GM23338 (cell line): ENCODE measurements at regions not wholly inside any gene's neighbourhood (a gene's known extent, or its start where the extent isn't known, plus 50 kb on each side); places are given as distances from the start of the nearest gene placed in this dataset.

ENCODE experiments used
- ATAC-seq: fragments of 200-7000 bp; cut with Tn5 transposase; 3 replicates; pipeline ENCODE4 v1.9.1; 2020
- DNase-seq: peaks from one replicate; pipeline ENCODE4 v3.0.0-alpha.2; 2015; ENCODE audit warnings: low spot score
- H2AFZ ChIP-seq: fragments of 200-600 bp; sonication (generic); 2 replicates; pipeline ENCODE4 v1.8.0; 2016; ENCODE audit warnings: antibody characterized with exemption, mild to moderate bottlenecking, moderate library complexity
- H3F3A ChIP-seq: fragments of 200-600 bp; sonication (generic); replicated peaks from 2 replicates; pipeline ENCODE4 v1.8.0; 2017; ENCODE audit warnings: antibody characterized with exemption, mixed run types, low read depth
- H3K27ac ChIP-seq: fragments of 200-600 bp; sonication (generic); 2 replicates; pipeline ENCODE4 v1.6.1; 2016; ENCODE audit warnings: low read depth
- H3K27me3 ChIP-seq: fragments of 200-600 bp; sonication (generic); 2 replicates; pipeline ENCODE4 v1.8.0; 2016; ENCODE audit warnings: mild to moderate bottlenecking, mixed run types, moderate library complexity; ENCODE audit not compliant: insufficient read depth
- H3K36me3 ChIP-seq: fragments of 200-600 bp; sonication (generic); 2 replicates; pipeline ENCODE4 v1.8.0; 2016; ENCODE audit warnings: mild to moderate bottlenecking; ENCODE audit not compliant: insufficient read depth
- H3K4me1 ChIP-seq: fragments of 200-600 bp; sonication (generic); 2 replicates; pipeline ENCODE4 v1.8.0; 2016; ENCODE audit warnings: mild to moderate bottlenecking, moderate library complexity; ENCODE audit not compliant: insufficient read depth
- H3K4me2 ChIP-seq: fragments of 200-600 bp; sonication (generic); 2 replicates; pipeline ENCODE4 v1.7.1; 2017; ENCODE audit warnings: mixed run types
- H3K4me3 ChIP-seq: fragments of 200-600 bp; sonication (generic); 2 replicates; pipeline ENCODE4 v1.6.1; 2016; ENCODE audit warnings: mixed run types
- H3K79me2 ChIP-seq: fragments of 200-600 bp; sonication (generic); replicated peaks from 2 replicates; pipeline ENCODE4 v1.8.0; 2017; ENCODE audit warnings: mild to moderate bottlenecking; ENCODE audit not compliant: insufficient read depth
- H3K9me2 ChIP-seq: fragments of 200-600 bp; sonication (generic); 2 replicates; pipeline ENCODE4 v1.8.0; 2017; ENCODE audit not compliant: insufficient read depth
- H4K20me1 ChIP-seq: fragments of 200-600 bp; sonication (generic); replicated peaks from 2 replicates; pipeline ENCODE4 v1.8.0; 2017; ENCODE audit warnings: mild to moderate bottlenecking; ENCODE audit not compliant: insufficient read depth
- H3K27ac Mint-ChIP-seq: 2 replicates; pipeline ENCODE4 v1.8.0; 2020; ENCODE audit warnings: inconsistent platforms, mild to moderate bottlenecking, moderate library complexity, mixed read lengths
- H3K27me3 Mint-ChIP-seq: 3 replicates; pipeline ENCODE4 v1.8.0; 2022; ENCODE audit warnings: low read depth, mild to moderate bottlenecking, moderate library complexity, mixed read lengths, inconsistent platforms; ENCODE audit not compliant: insufficient read depth, poor library complexity
- H3K36me3 Mint-ChIP-seq: 3 replicates; pipeline ENCODE4 v1.8.0; 2021; ENCODE audit warnings: low read depth, mild to moderate bottlenecking, inconsistent platforms, moderate library complexity, mixed read lengths
- H3K4me1 Mint-ChIP-seq: 3 replicates; pipeline ENCODE4 v1.8.0; 2020; ENCODE audit warnings: mild to moderate bottlenecking, inconsistent platforms, mixed read lengths
- H3K4me3 Mint-ChIP-seq: 3 replicates; pipeline ENCODE4 v1.8.0; 2021; ENCODE audit warnings: moderate library complexity, mild to moderate bottlenecking, inconsistent platforms, mixed read lengths
- H3K9me3 Mint-ChIP-seq: 3 replicates; pipeline ENCODE4 v1.8.0; 2020; ENCODE audit warnings: moderate library complexity, mild to moderate bottlenecking, inconsistent platforms, mixed read lengths
- CREB1 ChIP-seq: fragments of 250-450 bp; sonication (Bioruptor Pico); IDR thresholded peaks from 2 replicates; pipeline ENCODE4 v1.5.0; 2020; ENCODE audit warnings: low read depth, mild to moderate bottlenecking, moderate library complexity
- EZH2 ChIP-seq: fragments of 200-600 bp; sonication (generic); IDR thresholded peaks from one replicate; pipeline ENCODE4 v1.8.0; 2017; ENCODE audit warnings: antibody characterized with exemption, mild to moderate bottlenecking, low read depth; ENCODE audit not compliant: unreplicated experiment
- EZH2phosphoT487 ChIP-seq: fragments of 200-600 bp; sonication (generic); IDR thresholded peaks from one replicate; pipeline ENCODE4 v1.8.1; 2018; ENCODE audit warnings: antibody characterized with exemption; ENCODE audit not compliant: unreplicated experiment
- JUNB ChIP-seq: IDR thresholded peaks from one replicate; pipeline ENCODE4 v1.6.1; 2016; ENCODE audit warnings: antibody characterized with exemption; ENCODE audit not compliant: unreplicated experiment
- NANOG ChIP-seq: IDR thresholded peaks from 2 replicates; pipeline ENCODE4 v1.6.1; 2016; ENCODE audit warnings: antibody characterized with exemption, borderline replicate concordance
- POLR2AphosphoS5 ChIP-seq: IDR thresholded peaks from 2 replicates; pipeline ENCODE4 v1.6.1; 2016; ENCODE audit warnings: antibody characterized with exemption, low read depth
- REST ChIP-seq: IDR thresholded peaks from one replicate; pipeline ENCODE4 v1.6.1; 2018; ENCODE audit warnings: antibody characterized with exemption; ENCODE audit not compliant: unreplicated experiment
- STAT1 ChIP-seq: IDR thresholded peaks from one replicate; pipeline ENCODE4 v1.6.1; 2016; ENCODE audit warnings: antibody characterized with exemption; ENCODE audit not compliant: unreplicated experiment
- ZNF114 ChIP-seq: fragments of 250-450 bp; sonication (Bioruptor Pico); IDR thresholded peaks from 2 replicates; pipeline ENCODE4 v1.5.0; 2020; ENCODE audit warnings: mild to moderate bottlenecking, moderate library complexity
- ZNF331 ChIP-seq: fragments of 250-450 bp; sonication (Bioruptor Pico); IDR thresholded peaks from 2 replicates; pipeline ENCODE4 v1.5.0; 2020; ENCODE audit warnings: low read depth, mild to moderate bottlenecking, moderate library complexity
- TF ChIP-seq, protein P1 (sequence below), 2 experiments: fragments of 200-600 bp in 1 of 2; sonication (generic) in 1 of 2; conservative IDR thresholded peaks; 2 replicates each; pipeline versions ENCODE4 v1.5.1 to v1.6.1; 2016 to 2017; ENCODE audit warnings: antibody characterized with exemption in 2 of 2, low read depth in 2 of 2, mild to moderate bottlenecking in 2 of 2, moderate library complexity in 1 of 2
- TF ChIP-seq, protein P2 (sequence below): IDR thresholded peaks from 2 replicates; pipeline ENCODE4 v1.6.1; 2016; ENCODE audit warnings: antibody characterized with exemption
- TF ChIP-seq, protein P3 (sequence below): fragments of 250-450 bp; sonication (Bioruptor Pico); IDR thresholded peaks from 2 replicates; pipeline ENCODE4 v1.5.0; 2020; ENCODE audit warnings: mild to moderate bottlenecking, moderate library complexity

- Histone ChIP-seq H3K27ac (no peak overlapping the region), H3K9me2 (no peaks in the 10 kb centered on the region), H3F3A (no peaks in the 10 kb centered on the region), H3K36me3 (no peaks in the 10 kb centered on the region), H3K79me2 (no peaks in the 10 kb centered on the region), H3K4me3 (no peak overlapping the region), H3K27me3 (no peaks in the 10 kb centered on the region), H4K20me1 (no peaks in the 10 kb centered on the region), H3K4me1 (peaks cover 5% of the 10 kb centered on the region; the same call in 1 of the 2 replicates), H3K4me2 (no peak overlapping the region), H2AFZ (no peak overlapping the region)
- no peaks in the 10 kb centered on the region for H3K36me3 Mint-ChIP-seq
- no peak overlapping the region for H3K4me3 Mint-ChIP-seq
- no peak overlapping the region for H3K27ac Mint-ChIP-seq
- peaks cover 7% of the 10 kb centered on the region; the same call in 2 of the 3 replicates for H3K4me1 Mint-ChIP-seq
- peaks cover 3% of the 10 kb centered on the region for H3K27me3 Mint-ChIP-seq
- DNase-seq = no peak
- no peaks in the 10 kb centered on the region for H3K9me3 Mint-ChIP-seq
- TF ChIP-seq CREB1 (CRISPR knock-in tag) (no peak), ZNF331 (no peak), NANOG (no peak), STAT1 (no peak), REST (no peak), EZH2phosphoT487 (no peak), ZNF114 (CRISPR knock-in tag) (no peak), JUNB (no peak), EZH2 (no peak), POLR2AphosphoS5 (no peak)
- TF ChIP-seq, protein P1, sequence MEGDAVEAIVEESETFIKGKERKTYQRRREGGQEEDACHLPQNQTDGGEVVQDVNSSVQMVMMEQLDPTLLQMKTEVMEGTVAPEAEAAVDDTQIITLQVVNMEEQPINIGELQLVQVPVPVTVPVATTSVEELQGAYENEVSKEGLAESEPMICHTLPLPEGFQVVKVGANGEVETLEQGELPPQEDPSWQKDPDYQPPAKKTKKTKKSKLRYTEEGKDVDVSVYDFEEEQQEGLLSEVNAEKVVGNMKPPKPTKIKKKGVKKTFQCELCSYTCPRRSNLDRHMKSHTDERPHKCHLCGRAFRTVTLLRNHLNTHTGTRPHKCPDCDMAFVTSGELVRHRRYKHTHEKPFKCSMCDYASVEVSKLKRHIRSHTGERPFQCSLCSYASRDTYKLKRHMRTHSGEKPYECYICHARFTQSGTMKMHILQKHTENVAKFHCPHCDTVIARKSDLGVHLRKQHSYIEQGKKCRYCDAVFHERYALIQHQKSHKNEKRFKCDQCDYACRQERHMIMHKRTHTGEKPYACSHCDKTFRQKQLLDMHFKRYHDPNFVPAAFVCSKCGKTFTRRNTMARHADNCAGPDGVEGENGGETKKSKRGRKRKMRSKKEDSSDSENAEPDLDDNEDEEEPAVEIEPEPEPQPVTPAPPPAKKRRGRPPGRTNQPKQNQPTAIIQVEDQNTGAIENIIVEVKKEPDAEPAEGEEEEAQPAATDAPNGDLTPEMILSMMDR (conservative IDR thresholded peaks at IDR 0.05; ENCODE audit: low read depth in 2 of 2) = no peak
- TF ChIP-seq, protein P2, sequence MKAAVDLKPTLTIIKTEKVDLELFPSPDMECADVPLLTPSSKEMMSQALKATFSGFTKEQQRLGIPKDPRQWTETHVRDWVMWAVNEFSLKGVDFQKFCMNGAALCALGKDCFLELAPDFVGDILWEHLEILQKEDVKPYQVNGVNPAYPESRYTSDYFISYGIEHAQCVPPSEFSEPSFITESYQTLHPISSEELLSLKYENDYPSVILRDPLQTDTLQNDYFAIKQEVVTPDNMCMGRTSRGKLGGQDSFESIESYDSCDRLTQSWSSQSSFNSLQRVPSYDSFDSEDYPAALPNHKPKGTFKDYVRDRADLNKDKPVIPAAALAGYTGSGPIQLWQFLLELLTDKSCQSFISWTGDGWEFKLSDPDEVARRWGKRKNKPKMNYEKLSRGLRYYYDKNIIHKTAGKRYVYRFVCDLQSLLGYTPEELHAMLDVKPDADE = no peak
- TF ChIP-seq, protein P3, sequence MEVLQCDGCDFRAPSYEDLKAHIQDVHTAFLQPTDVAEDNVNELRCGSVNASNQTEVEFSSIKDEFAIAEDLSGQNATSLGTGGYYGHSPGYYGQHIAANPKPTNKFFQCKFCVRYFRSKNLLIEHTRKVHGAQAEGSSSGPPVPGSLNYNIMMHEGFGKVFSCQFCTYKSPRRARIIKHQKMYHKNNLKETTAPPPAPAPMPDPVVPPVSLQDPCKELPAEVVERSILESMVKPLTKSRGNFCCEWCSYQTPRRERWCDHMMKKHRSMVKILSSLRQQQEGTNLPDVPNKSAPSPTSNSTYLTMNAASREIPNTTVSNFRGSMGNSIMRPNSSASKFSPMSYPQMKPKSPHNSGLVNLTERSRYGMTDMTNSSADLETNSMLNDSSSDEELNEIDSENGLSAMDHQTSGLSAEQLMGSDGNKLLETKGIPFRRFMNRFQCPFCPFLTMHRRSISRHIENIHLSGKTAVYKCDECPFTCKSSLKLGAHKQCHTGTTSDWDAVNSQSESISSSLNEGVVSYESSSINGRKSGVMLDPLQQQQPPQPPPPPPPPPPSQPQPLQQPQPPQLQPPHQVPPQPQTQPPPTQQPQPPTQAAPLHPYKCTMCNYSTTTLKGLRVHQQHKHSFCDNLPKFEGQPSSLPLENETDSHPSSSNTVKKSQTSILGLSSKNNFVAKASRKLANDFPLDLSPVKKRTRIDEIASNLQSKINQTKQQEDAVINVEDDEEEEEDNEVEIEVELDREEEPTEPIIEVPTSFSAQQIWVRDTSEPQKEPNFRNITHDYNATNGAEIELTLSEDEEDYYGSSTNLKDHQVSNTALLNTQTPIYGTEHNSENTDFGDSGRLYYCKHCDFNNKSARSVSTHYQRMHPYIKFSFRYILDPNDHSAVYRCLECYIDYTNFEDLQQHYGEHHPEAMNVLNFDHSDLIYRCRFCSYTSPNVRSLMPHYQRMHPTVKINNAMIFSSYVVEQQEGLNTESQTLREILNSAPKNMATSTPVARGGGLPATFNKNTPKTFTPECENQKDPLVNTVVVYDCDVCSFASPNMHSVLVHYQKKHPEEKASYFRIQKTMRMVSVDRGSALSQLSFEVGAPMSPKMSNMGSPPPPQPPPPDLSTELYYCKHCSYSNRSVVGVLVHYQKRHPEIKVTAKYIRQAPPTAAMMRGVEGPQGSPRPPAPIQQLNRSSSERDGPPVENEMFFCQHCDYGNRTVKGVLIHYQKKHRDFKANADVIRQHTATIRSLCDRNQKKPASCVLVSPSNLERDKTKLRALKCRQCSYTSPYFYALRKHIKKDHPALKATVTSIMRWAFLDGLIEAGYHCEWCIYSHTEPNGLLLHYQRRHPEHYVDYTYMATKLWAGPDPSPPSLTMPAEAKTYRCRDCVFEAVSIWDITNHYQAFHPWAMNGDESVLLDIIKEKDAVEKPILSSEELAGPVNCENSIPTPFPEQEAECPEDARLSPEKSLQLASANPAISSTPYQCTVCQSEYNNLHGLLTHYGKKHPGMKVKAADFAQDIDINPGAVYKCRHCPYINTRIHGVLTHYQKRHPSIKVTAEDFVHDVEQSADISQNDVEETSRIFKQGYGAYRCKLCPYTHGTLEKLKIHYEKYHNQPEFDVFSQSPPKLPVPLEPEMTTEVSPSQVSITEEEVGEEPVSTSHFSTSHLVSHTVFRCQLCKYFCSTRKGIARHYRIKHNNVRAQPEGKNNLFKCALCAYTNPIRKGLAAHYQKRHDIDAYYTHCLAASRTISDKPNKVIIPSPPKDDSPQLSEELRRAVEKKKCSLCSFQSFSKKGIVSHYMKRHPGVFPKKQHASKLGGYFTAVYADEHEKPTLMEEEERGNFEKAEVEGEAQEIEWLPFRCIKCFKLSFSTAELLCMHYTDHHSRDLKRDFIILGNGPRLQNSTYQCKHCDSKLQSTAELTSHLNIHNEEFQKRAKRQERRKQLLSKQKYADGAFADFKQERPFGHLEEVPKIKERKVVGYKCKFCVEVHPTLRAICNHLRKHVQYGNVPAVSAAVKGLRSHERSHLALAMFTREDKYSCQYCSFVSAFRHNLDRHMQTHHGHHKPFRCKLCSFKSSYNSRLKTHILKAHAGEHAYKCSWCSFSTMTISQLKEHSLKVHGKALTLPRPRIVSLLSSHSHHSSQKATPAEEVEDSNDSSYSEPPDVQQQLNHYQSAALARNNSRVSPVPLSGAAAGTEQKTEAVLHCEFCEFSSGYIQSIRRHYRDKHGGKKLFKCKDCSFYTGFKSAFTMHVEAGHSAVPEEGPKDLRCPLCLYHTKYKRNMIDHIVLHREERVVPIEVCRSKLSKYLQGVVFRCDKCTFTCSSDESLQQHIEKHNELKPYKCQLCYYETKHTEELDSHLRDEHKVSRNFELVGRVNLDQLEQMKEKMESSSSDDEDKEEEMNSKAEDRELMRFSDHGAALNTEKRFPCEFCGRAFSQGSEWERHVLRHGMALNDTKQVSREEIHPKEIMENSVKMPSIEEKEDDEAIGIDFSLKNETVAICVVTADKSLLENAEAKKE (CRISPR knock-in tag) = no peak
- no peak for ATAC-seq
These were observed 59.0 kb upstream of the ST6GALNAC3 start for GRCh38 chr1:76015478-76016103.
